SK-N-SH treated with all-trans-retinoic acid at 6 μM for 48 hours (cell line): ENCODE measurements at regions not wholly inside any gene's neighbourhood (a gene's known extent, or its start where the extent isn't known, plus 50 kb on each side); places are given as distances from the start of the nearest gene placed in this dataset.

Experiments
- BACH2 ChIP-seq: fragments of 250-450 bp; sonication (Bioruptor Pico); IDR thresholded peaks from 2 replicates; pipeline ENCODE4 v1.9.0; 2021; ENCODE audit warnings: mild to moderate bottlenecking, borderline replicate concordance
- RARB ChIP-seq: fragments of 250-450 bp; sonication (Bioruptor Pico); IDR thresholded peaks from 2 replicates; pipeline ENCODE4 v1.8.0; 2021; ENCODE audit warnings: mild to moderate bottlenecking, moderate library complexity
- ZNF70 ChIP-seq: fragments of 450-650 bp; formaldehyde crosslinking; IDR thresholded peaks from 2 replicates; pipeline ENCODE4 v1.5.0; 2020; ENCODE audit warnings: mild to moderate bottlenecking, moderate library complexity
- TF ChIP-seq, protein P1 (sequence below): fragments of 250-450 bp; sonication (Bioruptor Pico); IDR thresholded peaks from 2 replicates; pipeline ENCODE4 v1.8.0; 2020; ENCODE audit warnings: mild to moderate bottlenecking, moderate library complexity, borderline replicate concordance
- TF ChIP-seq, protein P2 (sequence below): fragments of 250-450 bp; sonication (Bioruptor Pico); IDR thresholded peaks from 2 replicates; pipeline ENCODE4 v1.5.1; 2020; ENCODE audit warnings: low read depth, mild to moderate bottlenecking, moderate library complexity

DNA sequence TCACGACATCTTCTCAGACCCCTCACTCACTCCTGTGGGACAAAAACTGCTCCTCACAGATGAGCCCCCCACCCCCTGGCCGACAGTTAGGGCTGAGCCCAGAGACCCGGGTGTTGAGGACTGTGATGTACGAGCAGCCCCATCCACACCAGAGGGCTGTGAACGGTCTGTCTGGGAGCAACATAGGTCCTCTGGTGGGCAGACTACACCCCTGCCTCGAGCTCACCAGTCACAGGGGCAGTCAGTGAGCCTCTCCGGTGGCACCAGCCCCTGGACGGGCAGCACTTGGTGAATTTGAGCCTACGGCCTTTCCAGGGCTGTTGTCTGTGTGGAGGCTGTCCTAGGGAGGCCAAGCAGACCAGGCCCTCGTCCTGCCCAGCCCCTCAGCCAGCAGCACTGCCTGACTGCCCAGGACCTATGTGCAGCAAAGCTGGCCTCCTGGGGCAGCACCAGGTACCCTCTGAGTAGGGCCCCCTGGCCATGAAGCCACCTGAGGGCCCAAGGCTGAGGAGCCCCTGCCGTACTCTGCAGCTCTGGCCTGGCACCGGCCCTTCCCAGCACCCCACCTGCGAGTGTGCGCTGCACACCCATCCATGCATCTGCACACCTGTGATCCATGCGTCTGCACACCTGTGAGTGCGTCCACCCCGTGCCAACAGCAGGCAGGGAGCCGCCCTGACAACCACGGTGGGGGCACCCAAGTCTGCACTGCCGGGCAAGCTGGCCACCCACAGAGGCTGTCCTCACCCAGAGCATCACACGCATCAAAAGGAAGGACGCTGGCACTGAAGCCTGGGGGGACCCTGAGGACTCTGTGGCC lies 111.6 kb upstream of the NKX1-1 start:
- TF ChIP-seq, protein P1, sequence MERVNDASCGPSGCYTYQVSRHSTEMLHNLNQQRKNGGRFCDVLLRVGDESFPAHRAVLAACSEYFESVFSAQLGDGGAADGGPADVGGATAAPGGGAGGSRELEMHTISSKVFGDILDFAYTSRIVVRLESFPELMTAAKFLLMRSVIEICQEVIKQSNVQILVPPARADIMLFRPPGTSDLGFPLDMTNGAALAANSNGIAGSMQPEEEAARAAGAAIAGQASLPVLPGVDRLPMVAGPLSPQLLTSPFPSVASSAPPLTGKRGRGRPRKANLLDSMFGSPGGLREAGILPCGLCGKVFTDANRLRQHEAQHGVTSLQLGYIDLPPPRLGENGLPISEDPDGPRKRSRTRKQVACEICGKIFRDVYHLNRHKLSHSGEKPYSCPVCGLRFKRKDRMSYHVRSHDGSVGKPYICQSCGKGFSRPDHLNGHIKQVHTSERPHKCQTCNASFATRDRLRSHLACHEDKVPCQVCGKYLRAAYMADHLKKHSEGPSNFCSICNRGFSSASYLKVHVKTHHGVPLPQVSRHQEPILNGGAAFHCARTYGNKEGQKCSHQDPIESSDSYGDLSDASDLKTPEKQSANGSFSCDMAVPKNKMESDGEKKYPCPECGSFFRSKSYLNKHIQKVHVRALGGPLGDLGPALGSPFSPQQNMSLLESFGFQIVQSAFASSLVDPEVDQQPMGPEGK (CRISPR knock-in tag): no peak
- TF ChIP-seq RARB (CRISPR knock-in tag): no peak
- TF ChIP-seq, protein P2, sequence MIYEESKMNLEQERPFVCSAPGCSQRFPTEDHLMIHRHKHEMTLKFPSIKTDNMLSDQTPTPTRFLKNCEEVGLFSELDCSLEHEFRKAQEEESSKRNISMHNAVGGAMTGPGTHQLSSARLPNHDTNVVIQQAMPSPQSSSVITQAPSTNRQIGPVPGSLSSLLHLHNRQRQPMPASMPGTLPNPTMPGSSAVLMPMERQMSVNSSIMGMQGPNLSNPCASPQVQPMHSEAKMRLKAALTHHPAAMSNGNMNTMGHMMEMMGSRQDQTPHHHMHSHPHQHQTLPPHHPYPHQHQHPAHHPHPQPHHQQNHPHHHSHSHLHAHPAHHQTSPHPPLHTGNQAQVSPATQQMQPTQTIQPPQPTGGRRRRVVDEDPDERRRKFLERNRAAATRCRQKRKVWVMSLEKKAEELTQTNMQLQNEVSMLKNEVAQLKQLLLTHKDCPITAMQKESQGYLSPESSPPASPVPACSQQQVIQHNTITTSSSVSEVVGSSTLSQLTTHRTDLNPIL (CRISPR knock-in tag): no peak
- no peak for TF ChIP-seq ZNF70 (CRISPR knock-in tag)
- no peak for TF ChIP-seq BACH2
